ENCODE measurements at regions not wholly inside any gene's neighbourhood (a gene's known extent, or its start where the extent isn't known, plus 50 kb on each side); places are given as distances from the start of the nearest gene placed in this dataset.

DNA sequence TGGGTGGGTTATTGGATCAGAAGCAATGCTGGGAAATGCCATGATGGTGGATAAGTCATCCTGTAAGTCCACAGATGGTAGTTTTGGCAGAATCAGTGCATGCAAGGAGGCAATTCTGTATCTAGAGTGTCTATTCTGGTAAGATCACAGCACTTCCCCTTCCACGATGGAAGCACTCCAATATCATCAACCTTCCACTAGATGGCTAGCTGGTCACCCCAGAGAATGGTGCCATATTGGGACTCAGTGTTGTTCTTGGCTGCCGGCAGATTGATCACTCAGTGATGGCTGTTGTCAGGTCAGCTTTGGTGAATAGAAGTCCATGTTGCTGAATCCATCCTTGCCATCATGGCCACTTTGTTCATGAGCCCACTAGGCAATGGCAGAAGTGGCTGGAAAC, 553.5 kb downstream of the CSNK1G3 start:
- DNase-seq (ENCODE audit: low spot score), result no peak

- DNase-seq (ENCODE audit: low spot score), result no peak
These were observed 553.0 kb downstream of the CSNK1G3 start for GRCh38 chr5:124064956-124065355.

DNA sequence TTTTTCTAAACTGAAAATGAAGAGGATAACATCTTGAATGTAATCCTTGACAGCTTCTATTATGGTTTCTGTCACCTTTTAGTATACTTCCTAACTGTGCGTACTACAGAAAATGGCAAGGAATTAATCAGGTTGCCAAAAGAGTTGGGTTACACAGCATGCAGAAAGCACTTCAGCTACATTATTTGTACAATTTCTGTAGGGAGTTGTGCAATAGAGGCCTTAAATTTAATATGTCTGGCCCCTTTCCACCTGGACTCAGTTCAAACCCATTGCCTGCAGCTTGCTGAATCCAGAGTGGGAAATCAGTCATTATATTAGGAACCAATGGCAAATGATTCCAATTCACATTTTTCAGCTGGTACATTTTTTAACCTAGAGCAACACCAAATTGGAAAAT, 549.7 kb downstream of the CSNK1G3 start:
- DNase-seq (ENCODE audit: low spot score), result peak; percentile 9

DNA sequence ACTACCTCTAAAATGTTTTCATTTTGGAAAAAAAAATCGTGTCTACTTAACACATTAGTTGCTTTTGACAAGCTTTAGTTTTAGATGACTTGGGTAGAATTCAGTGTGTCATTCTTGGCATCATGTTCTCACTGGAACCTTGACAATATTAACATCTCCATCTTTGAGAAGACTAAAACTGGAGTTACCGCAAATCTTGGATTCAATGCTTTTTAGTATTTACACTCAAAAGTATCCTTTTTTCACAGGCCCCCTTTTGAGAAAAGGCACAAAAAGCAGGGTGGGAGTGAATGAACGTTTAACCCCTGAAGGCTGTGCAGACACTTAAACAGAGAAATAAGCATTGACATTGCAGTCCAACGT, 549.1 kb downstream of the CSNK1G3 start:
- no peak for DNase-seq (ENCODE audit: low spot score)

GRCh38 chr5:124060413-124061067, 548.6 kb downstream of the CSNK1G3 start:
- no peak for DNase-seq (ENCODE audit: low spot score)

DNA sequence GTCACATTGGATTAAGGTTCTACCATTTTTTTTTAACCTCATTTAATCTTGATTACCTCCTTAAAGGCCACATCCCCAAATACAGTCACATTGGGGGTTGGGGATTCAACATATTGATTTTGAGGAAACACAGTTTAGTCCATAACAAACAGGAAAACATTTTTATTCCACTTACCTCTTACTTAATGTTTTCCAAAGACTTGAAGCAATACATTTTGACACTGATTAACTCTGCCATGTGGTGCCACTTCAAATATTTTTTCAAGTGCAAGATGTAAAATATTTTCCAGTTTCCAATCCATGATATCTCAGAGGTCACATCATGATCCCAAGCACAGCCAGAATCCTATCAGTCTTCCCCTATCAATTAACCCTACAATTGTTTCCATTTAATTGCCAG, 548.0 kb downstream of the CSNK1G3 start:
- DNase-seq (ENCODE audit: low spot score), result no peak

DNA sequence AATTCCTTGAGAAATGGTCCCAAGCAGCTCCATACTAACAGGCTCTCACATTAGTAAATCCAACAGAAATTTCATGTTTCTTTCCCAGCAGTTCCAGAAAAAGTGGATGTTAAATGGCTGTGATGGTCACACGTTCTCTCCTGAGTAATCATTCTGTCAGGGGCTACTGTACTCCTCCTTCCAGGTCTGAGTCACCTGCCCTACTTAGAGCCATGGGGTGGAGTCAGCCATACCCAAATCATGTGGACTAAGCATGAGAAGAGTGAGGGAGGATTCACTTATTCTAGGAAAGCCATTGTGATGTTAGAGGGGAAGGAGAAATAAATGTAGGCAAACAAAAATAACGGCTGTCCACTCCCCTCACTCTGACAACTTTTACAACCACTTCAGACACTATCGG, 547.2 kb downstream of the CSNK1G3 start:
- DNase-seq (ENCODE audit: low spot score), result peak; percentile 38

DNA sequence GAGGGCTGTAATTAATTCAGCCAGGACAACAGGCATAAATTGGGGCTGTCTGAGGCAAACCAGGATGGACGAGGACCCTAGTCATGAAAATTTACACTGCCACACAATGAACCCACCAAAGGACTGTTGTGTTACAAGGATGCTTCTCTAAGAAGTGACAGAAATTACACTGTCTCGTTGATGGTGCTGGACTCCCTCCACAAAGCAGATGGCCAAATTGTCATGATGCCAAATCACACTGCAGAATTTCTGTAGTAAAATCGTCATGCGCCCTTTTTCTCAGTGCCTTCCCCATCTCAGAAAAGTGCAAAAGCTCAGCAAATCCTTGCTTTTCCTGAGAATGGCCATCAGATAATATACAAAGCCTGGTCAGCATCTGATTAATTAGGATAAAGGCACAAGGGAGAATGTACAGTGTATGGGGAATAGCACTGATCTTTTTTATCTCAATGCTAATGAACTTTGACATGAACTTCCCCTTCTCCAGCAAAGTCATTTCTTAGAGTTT, 545.8 kb downstream of the CSNK1G3 start:
- no peak for DNase-seq (ENCODE audit: low spot score)

DNA sequence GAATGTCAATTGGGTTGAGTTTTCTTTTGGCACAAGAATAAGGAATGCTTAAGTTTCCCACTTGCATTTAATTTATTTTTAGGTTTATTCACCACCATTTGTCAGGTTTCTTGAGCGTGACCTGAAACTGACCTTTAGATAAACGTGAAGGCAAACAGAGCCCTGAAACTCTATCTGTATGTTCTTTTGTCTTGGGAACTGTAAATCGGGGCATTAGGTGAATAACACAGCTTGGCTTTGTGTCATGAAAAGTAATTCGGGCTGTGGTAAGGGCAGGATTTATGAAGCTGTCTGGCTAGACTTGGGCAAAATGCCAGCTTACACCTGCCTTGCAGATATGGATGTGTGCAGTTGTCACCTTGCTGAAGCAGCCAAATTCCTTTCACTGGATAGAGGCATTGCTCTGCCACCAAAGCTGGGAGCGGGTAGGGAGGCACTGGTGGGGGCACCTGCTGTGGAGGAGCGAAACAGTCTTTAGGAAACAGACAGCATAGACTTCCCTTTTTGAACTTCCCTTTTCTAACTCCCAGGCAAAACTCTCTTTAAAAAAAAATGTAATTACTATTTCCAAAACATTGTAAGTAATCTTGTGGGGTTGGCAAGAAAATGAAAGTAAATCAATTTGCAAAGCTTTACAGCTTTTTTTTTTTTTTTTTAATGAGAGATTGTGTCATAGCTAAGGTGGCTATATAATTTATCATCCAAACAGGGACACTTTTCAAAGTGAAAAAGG, 545.2 kb downstream of the CSNK1G3 start:
- peak; percentile 41 for DNase-seq (ENCODE audit: low spot score)

DNA sequence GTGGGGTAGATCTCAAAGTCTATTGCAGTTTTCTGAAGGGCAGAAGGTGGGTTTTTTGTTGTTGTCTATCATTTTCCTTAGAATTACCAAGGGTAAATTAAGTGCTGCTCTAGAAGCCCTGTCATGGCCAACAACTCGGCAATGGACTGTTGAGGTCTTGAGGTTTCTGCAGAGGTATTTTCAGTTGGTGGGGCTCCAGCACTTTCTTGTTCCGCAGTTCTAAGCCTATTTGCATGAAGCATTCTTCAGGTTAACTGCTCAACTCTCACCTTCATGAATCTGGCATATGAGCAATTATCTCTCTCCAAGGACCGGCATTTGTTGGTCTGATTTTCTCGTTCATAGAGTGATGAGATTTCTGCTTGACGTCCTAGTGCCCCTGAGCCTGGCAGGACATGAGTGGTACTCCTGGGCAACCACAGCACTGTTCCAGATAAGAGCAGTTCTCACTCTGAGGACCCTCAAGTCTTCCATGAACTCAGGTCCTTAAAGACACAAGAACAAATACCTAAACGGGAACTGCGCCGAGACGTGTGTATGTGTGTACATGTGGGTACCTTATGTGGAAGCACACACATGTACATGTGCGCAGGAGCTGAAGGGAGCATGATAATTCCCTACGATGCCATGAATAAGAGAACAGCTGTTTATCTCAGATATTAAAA, 544.5 kb downstream of the CSNK1G3 start:
- DNase-seq (ENCODE audit: low spot score), result no peak

DNA sequence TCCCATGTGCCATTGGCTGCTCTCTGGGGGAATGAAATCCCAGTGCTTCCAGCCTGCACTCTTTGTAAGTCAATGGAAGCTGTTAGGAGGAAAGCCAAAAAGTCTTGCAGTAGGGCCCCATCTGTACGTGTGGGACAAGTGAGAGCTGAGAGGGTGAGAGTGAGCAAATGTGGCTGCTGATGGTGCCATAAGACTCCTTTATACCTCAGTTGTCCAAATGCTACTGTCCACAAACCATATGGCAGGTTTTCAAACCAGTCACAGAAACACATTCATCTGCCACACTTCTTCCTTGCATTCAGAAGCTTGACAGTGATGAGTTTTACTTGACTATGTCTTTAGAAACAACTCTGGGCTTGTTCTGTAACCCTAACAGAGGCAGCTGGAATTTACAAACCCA, 543.8 kb downstream of the CSNK1G3 start:
- DNase-seq (ENCODE audit: low spot score), result no peak

- no peak for DNase-seq (ENCODE audit: low spot score)
These were observed 542.6 kb downstream of the CSNK1G3 start for GRCh38 chr5:124054564-124054963.

DNA sequence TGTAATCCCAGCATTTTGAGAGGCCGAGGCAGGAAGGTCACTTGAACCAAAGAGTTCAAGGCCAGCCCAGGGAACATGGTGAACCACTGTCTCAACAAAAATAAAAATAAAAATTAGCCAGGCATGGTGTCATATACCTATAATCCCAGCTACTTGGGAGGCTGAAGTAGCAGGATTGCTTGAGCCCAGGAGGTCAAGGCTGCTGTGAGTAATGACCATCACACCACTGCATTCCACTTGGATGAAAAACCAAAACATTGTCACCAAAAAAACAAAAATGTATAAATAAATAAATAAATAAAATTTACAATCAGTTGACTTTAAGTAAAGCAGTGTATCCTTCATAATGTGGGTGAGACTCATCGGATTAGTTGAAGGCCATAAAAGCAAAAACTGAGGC, 541.4 kb downstream of the CSNK1G3 start:
- no peak for DNase-seq (ENCODE audit: low spot score)

DNA sequence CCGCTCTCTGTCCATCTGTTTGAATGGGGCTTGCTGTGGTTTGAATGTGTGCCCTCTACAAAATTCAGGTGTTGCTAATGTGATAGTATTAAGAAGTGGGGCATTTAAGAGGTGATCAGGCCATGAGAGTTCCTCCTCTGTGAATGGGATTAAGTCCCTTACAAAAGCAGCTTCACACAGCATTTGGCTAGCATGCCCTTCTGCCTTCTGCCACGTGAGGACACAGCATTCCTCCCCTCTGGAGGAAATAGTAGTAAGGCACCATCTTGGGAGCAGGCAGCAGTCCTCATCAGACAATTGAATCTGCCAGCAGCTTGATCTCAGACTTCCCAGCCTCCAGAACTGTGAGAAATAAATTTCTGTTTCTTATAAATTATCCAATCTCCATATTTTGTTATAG, 540.2 kb downstream of the CSNK1G3 start:
- DNase-seq (ENCODE audit: low spot score), result no peak

DNA sequence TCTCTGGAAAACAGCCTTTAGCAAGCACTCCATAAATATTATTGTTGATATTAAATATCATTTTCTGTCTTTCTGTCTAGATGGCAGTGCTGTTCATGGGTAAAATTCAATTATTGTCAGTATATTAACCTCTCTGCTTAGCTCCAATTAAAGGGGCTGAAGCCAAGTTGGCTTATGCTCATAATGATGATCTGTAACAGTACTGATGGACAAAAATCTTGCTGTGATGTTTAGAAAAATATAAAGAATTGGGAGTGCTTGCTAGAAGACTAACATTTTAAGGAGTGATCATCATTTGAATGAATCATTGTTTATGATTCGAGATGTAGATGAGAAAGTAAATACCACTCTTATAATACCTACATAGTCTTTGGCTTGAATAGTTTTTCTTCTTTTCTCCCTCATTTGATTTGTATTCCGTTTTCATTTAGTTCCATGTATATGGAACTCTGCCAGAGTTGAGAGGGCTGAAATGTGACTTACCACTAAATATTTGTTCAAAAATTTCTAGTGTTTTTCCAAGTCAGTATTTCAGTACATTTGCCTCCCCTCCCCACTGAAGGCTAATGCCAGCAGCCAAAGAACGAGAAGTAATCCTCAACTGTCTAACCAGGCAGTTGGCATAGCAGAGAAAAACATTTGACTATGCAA, 538.3 kb downstream of the CSNK1G3 start:
- DNase-seq (ENCODE audit: low spot score), result no peak

- DNase-seq (ENCODE audit: low spot score), result no peak
These were observed 533.4 kb downstream of the CSNK1G3 start for GRCh38 chr5:124045412-124045811.

DNA sequence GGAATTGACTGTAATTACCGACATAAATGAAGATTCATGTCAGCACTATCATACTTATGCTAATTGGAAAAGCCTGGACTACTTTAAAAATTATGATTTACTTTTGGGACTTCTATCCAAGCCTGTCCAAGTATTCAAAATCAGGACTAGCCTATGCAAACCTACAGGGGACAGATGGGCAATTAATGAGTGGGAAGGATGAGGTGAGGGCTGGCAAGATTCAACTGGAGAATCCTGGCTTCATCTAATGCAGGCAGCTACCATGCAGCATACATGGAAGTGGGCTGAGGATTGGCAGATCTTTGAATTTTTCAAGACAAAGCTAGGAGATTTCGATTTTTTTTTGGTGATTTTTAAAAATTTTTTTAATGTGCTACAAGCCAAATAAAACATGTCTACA, 532.6 kb downstream of the CSNK1G3 start:
- DNase-seq (ENCODE audit: low spot score), result no peak

- no peak for DNase-seq (ENCODE audit: low spot score)
These were observed 531.5 kb downstream of the CSNK1G3 start for GRCh38 chr5:124043456-124043855.

- peak; percentile 11 for DNase-seq (ENCODE audit: low spot score)
These were observed 528.8 kb downstream of the CSNK1G3 start for GRCh38 chr5:124040799-124041198.

- DNase-seq (ENCODE audit: low spot score), result no peak
These were observed 527.4 kb downstream of the CSNK1G3 start for GRCh38 chr5:124039410-124039809.

DNA sequence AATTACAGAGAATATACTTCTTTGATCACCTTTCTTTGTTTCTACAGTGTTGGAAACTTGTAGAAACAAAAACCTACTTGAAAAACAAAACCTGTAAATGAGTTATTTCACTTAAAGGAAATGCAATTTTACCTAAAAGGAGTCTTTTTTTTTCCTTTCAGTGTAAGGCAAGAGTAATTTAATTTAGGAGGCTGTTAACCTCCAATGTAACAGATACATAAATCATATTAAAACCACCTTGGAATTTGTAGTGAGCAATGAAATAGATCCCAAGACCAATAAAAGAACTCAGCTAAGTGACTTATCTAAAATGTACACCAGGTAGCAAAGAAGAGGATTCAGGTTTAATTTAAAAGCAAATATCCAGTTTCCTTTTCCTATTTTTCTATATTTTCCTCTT, 524.8 kb downstream of the CSNK1G3 start:
- no peak for DNase-seq (ENCODE audit: low spot score)

GRCh38 chr5:124034963-124035362, 523.0 kb downstream of the CSNK1G3 start:
- DNase-seq (ENCODE audit: low spot score), result no peak

Measured in A172 (cell line).